HG02798 (cell line): ENCODE measurements at regions not wholly inside any gene's neighbourhood (a gene's known extent, or its start where the extent isn't known, plus 50 kb on each side); places are given as distances from the start of the nearest gene placed in this dataset.
A peak's percentile ranks its signal among the peaks of the same experiment; 100 is the strongest.

ENCODE experiments used
- ATAC-seq: cut with Tn5 transposase; IDR thresholded peaks from one replicate; pipeline ENCODE4 v1.9.1; 2021; ENCODE audit warnings: mild to moderate bottlenecking; ENCODE audit not compliant: unreplicated experiment, poor library complexity

GRCh38 chr2:122643725-122644329 lies 888.4 kb downstream of the TSN start:
- ATAC-seq, result no peak

DNA sequence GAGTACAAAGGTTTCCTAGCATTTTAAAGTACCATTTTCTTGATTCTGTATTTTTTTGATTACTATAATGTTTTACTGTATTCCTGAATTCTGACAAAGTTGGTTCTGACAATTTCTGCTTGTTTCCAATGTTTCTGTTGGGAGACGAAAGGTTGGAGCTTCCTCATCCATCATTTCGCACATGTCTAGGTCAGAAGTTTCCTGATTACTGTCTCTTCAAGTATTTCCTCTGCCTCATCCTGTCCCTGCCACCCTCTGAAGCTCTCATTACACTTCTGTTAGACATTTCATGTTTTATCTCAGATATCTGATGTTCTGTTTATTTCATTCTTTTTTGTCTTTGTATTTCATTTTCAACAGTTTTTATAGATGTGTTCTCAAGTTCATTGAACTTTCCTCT lies 895.8 kb downstream of the TSN start:
- ATAC-seq, result no peak

DNA sequence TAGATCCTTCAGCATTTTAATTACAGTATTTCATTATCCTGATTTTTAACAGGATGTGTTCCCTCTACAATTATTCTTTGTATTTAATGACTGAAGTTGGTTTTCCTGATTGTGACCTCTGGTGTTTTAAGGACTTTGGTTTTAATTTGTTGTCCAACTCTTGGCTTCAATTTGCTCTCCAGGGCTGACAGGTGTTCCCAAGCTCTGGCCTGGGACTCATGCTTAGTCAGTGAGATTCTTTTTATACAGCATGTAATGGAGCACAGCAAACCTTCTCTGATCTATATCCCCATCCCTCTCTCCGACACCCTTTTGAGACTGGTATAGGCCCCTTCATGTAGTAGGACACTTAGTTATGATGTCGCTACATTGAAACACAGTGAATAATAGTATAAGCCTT lies 896.3 kb downstream of the TSN start:
- no peak for ATAC-seq

DNA sequence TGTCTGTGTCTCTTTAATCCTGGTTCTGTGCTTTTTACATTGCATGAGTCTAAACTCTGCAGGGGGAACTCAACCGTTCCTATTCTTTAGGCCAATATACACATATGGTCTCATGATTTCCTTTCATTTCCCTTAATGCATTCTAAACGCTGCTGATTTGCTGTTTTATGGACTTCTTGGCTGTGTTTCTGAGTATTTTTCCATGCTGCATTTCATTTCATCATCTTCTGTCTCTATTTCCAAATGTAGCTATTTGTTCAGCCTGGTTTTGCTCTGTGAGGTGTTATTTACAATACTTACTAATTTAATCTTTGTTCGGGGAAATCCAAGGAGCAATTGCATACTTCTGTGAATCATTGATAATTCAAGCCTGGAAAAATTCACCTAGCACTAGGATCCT lies 897.2 kb downstream of the TSN start:
- no peak for ATAC-seq

GRCh38 chr2:122656403-122656802 lies 901.0 kb downstream of the TSN start:
- no peak for ATAC-seq

- no peak for ATAC-seq
Measured at GRCh38 chr2:122660786-122661634, 905.6 kb downstream of the TSN start.

GRCh38 chr2:122663620-122664019 lies 908.2 kb downstream of the TSN start:
- no peak for ATAC-seq

GRCh38 chr2:122669627-122670026 lies 914.2 kb downstream of the TSN start:
- ATAC-seq, result peak; percentile 52

- no peak for ATAC-seq
Measured at GRCh38 chr2:122670897-122671296, 915.4 kb downstream of the TSN start.

DNA sequence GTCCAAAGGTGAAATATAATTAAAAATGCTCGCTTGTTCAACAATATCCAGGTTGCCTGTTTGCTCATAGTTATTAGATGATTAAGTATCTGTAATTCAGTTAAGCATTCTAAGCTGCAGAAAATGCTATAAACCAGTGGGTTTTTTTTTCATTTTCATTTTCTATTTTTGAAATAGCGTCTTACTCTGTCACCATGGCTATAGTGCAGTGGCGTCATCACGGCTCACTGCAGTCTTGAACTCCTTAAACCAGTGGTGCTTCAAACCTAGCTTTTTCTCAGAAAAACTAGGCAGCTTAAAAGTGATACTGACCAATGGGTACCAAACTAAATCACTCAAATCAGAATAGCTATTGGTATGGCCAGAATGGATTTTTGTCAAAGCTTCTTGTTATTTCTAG lies 925.2 kb downstream of the TSN start:
- ATAC-seq, result no peak

DNA sequence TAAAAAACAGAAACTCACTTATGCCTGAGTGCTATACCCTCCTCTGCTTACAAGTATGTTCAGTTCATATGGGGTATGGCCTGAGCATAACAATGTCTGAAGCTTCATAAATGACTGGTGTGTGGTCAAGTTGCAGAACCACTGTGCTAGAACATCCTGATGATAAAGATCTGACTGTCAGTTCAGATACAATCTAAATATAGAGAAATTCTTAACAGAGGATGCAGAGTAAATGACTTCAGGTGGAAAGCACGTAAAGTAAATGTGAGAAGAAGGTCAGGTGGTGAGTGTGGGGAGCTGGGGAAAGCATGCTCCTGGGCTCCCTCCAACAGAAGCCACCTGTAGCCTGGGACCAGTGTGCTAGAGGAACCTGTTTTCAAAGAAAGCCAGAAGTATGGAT lies 926.2 kb downstream of the TSN start:
- peak; percentile 78 for ATAC-seq

GRCh38 chr2:122682356-122682755 lies 926.9 kb downstream of the TSN start:
- no peak for ATAC-seq

- ATAC-seq, result no peak
Measured at GRCh38 chr2:122683018-122683417, 927.6 kb downstream of the TSN start.

DNA sequence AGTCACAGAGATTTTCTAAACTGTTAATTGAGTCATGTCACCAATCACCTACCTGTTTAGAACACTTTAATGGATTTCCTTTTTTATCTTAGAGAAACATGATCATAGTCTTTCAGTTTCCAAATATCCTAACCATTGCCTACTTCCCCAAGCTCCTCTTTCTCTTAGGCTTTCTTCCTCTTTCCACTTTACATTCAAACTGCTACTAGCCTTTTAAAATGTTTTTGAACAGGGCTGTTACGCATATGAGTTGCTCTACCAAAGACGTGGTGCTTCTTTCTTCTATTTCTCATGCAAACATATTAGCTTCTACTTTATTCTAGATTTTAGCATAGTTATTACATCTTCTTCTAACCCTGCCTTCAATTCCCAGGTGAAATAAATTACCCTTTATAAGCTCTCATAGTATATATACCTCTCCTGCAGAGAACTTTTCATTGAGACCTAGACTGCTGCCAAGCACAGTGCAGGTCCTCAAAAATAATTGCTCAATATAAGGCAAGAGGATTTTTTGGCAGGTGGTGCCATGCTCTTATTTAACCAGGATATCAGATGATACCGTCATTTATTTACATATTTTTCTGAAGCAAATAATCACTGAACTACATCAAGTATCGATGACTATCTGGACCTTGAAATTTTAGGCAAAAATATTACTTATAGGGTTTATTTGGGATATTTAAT lies 937.1 kb downstream of the TSN start:
- ATAC-seq, result no peak

- no peak for ATAC-seq
Measured at GRCh38 chr2:122697415-122697814, 942.0 kb downstream of the TSN start.

- no peak for ATAC-seq
Measured at GRCh38 chr2:122703676-122704075, 948.2 kb downstream of the TSN start.

GRCh38 chr2:122704109-122704563 lies 948.7 kb downstream of the TSN start:
- ATAC-seq, result peak; percentile 60

DNA sequence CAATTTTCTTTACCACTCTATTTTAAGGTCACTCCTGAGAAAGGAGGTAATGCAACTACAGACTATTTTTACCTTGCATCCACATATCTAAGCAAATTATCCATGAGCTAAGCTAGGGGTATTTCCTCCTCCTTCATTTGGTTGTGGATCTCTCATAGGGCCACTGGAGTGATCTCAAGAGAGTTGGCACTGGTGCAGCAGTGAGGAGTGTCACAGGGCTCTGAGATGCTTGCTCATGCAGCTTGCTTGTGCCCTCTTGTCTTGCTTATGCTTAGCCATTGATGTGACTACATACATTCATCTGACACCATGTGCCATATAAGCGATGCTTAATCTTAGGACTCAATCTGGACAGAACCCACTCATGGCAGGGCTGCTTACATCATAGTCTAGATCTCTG lies 950.3 kb downstream of the TSN start:
- ATAC-seq, result no peak

- ATAC-seq, result no peak
Measured at GRCh38 chr2:122706757-122707223, 951.3 kb downstream of the TSN start.

DNA sequence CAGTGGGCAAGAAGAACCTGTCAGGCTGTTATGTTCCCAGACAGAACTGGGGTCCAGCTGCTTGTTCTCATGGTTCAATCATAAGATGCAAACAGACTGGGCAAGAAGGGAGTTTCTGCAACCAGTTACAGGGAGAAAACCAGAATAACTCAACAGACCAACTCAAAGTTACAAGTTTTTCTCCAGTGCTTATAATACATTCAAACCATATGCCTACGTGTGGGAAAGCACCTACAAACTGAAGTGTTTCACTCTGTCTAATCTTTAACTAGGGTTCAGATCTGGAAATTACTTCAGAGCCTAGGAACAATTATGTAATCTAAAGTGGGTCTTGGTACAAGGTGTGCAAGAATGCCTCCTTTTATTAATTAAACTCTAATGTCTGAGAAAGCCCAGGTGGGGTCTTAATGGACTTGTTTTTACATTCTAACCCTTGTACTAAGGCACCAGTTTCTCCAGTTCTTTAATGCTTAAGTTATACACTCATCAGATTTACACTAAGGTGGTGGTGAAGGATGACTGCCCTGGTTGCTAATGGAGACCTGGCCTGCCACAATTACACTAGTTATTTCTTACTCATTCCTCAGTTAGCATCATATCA lies 951.9 kb downstream of the TSN start:
- ATAC-seq, result peak; percentile 74

DNA sequence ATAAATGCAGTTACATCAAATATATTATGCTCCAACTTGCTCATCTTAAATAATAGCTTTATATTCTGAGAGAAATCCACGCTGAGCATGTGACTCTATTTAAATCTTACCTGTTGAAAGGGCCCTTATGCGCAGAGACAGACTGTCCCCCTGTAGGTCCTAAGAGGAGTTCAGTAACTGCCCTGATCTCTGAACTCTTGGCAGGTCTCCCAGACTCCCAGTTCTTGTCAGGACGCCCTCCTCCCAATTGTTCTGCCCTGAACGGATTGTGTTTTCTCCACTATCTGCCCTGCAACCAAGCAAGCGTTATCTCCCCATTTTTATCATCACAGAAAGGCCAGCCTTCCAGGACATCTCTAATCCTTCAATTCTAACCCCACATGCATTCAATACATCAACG lies 954.6 kb downstream of the TSN start:
- ATAC-seq, result no peak
